ENCODE measurements at regions not wholly inside any gene's neighbourhood (a gene's known extent, or its start where the extent isn't known, plus 50 kb on each side); places are given as distances from the start of the nearest gene placed in this dataset.

DNA sequence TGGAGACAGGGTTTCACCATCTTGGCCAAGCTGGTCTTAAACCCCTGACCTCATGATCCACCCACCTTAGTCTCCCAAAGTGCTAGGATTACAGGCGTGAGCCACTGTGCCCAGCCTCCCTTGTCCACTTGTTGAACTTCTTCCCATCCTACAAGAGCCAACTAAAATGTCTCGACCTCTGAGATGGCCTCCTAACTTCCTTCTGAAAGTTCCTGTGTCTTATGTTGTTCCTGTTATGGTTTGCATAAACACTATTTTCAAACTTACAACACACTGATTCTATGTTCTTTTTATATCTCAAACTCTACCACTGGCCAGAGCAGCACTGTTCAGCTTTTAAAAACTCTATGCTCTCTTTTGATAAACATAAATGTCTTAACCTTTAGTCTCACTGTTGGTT lies 63.3 kb upstream of the UGP2 start:
- no peaks in the 10 kb centered on the region for H3K36me3 Mint-ChIP-seq (ENCODE audit: low read depth)
- H3K27ac Mint-ChIP-seq, result no peak overlapping the region
- ChIA-PET CTCF (no interaction called here), POLR2A (no interaction called here)
- peaks cover 5% of the 10 kb centered on the region for H3K27me3 Mint-ChIP-seq
- H3K4me1 Mint-ChIP-seq, result no peaks in the 10 kb centered on the region
- no peak overlapping the region for H3K4me3 Mint-ChIP-seq
- DNase-seq, result no peak
- peaks cover 3% of the 10 kb centered on the region for H3K9me3 Mint-ChIP-seq

DNA sequence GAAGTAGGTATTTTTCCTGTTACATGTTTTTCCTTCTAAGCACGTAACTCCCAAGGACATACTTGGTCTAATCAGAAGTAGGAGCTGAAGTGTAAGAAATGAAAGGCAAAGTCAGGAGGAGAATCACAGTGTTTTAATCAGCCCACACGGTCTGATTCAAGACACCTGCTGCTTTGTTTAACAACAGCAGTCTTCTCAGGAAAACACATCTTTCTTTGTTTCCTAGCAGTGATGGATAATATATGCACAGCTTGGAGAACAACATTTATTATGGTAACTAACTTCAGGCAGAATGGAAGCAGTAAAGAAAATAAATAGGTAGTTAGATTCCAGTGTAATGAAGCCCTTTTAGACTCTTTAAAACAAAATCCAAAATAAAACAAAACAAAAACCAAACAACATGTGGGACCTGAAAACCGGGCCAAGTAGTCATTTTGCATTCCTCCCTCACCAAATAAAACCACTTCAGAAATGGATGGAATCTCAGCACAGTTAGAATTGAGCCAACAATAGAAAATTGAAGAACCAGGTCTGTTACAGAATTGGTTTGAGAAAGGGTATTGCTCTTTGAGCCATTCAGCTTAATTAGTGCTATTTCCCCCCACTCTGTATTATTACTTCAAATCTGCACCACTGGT lies 61.1 kb upstream of the UGP2 start:
- Mint-ChIP-seq H3K9me3 (peaks cover 3% of the 10 kb centered on the region), H3K27ac (no peak overlapping the region), H3K4me1 (no peaks in the 10 kb centered on the region), H3K36me3 (ENCODE audit: low read depth) (no peaks in the 10 kb centered on the region), H3K27me3 (peaks cover 4% of the 10 kb centered on the region), H3K4me3 (no peak overlapping the region)
- ChIA-PET CTCF (no interaction called here), POLR2A (no interaction called here)
- no peak for DNase-seq

DNA sequence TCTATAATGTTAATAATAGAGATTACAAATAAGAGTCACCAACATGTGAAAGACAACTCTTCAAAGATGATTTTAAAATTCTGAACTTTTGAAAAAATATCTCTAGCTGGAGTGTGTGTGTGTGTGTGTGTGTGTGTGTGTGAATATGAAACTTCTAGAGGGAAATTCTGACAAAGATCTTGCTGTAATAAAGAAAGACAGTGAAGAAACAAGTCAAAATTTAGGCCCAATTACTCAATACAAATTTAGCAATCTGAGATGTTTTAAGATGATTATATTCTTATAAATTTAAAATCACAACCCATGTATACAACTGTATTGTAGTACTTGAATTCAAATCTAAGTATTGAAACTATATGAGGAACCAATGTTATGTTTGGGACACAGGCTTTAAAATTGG lies 57.2 kb upstream of the UGP2 start:
- ChIA-PET CTCF (no interaction called here), POLR2A (interaction anchor here (0.6 kb wide), 1 partner anchor 35 kb away, joined by 3 read pairs; no protein-coding TSS in a partner anchor)
- Mint-ChIP-seq H3K36me3 (ENCODE audit: low read depth) (no peaks in the 10 kb centered on the region), H3K27me3 (no peaks in the 10 kb centered on the region), H3K9me3 (no peaks in the 10 kb centered on the region), H3K4me3 (no peak overlapping the region), H3K27ac (no peak overlapping the region), H3K4me1 (no peaks in the 10 kb centered on the region)
- DNase-seq, result no peak

DNA sequence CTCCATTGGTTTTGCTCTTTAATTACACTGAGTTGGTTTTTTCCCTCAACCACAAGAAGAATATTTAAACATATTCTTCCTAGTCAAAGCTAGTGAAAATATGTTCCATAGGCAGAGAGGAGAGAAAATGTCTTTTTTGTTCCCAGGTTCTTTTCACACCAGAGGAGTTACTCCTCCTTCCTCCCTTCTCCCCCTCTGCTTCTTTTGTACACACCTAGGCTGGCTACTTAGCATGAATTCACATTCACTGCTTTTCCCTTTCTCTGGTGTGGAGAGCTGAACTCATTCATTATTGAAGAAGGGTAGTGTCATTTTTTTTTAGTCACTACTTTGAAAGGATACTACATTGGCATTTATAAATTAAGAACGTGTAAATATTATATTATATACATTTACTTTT lies 56.6 kb upstream of the UGP2 start:
- Mint-ChIP-seq H3K9me3 (no peaks in the 10 kb centered on the region), H3K4me3 (no peak overlapping the region), H3K36me3 (ENCODE audit: low read depth) (no peaks in the 10 kb centered on the region), H3K27me3 (no peaks in the 10 kb centered on the region), H3K4me1 (no peaks in the 10 kb centered on the region), H3K27ac (no peak overlapping the region)
- CTCF ChIA-PET, result interaction anchor here (1.1 kb wide), 1 partner anchor 115 kb away, joined by 4 read pairs; no protein-coding TSS in a partner anchor
- DNase-seq, result no peak
- POLR2A ChIA-PET, result no interaction called here

DNA sequence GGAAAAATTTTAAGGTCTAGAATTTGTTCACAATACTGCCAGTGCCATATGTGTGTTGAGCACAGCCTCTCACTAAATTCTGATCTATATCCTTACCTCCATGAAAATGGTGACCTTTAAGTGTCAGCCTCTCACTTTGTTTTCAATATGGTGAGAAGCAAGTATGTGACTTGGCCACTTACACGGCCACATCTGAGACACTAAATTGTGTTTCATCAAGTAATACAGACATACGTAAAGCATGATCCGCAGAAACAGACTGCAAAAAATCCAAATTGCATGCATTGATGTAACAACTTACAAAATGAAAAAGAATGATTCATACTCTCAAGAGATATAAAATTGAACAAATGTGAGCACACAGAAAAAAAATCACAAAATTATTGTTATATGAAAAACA lies 55.2 kb upstream of the UGP2 start:
- no peaks in the 10 kb centered on the region for H3K4me1 Mint-ChIP-seq
- H3K27ac Mint-ChIP-seq, result no peak overlapping the region

DNA sequence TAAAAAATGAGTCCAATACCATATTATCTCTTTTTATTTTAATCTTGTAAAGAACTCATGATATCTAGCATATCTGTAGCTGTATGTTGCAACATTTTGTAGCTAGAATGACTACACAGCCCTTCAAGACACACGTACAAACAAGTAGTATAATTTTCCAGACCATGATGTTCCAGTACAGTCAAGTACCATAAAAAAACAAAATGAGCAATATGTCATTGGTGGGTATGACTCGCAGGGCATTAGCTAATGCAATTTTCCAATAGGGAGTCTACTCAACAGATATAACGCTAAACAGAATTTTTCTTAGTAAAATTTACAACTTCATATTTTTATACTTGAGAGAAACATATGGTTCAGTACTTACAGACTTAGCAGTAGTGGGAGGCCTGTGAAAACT lies 53.6 kb upstream of the UGP2 start:
- no peak for DNase-seq
- H3K4me1 Mint-ChIP-seq, result no peaks in the 10 kb centered on the region
- CTCF ChIA-PET, result no interaction called here
- no peaks in the 10 kb centered on the region for H3K36me3 Mint-ChIP-seq (ENCODE audit: low read depth)
- POLR2A ChIA-PET, result no interaction called here
- no peaks in the 10 kb centered on the region for H3K27me3 Mint-ChIP-seq
- no peaks in the 10 kb centered on the region for H3K9me3 Mint-ChIP-seq
- H3K4me3 Mint-ChIP-seq, result no peak overlapping the region
- H3K27ac Mint-ChIP-seq, result no peak overlapping the region

More for the DNA sequence above, 55.2 kb upstream of the UGP2 start:
- H3K4me3 Mint-ChIP-seq, result no peak overlapping the region
- no peaks in the 10 kb centered on the region for H3K9me3 Mint-ChIP-seq
- CTCF ChIA-PET, result interaction anchor here (0.6 to 1.1 kb wide), 2 partner anchors 66 to 116 kb away, joined by 3 to 4 read pairs; no protein-coding TSS in a partner anchor
- H3K36me3 Mint-ChIP-seq (ENCODE audit: low read depth), result no peaks in the 10 kb centered on the region
- H3K27me3 Mint-ChIP-seq, result no peaks in the 10 kb centered on the region
- DNase-seq, result no peak
- POLR2A ChIA-PET, result no interaction called here

DNA sequence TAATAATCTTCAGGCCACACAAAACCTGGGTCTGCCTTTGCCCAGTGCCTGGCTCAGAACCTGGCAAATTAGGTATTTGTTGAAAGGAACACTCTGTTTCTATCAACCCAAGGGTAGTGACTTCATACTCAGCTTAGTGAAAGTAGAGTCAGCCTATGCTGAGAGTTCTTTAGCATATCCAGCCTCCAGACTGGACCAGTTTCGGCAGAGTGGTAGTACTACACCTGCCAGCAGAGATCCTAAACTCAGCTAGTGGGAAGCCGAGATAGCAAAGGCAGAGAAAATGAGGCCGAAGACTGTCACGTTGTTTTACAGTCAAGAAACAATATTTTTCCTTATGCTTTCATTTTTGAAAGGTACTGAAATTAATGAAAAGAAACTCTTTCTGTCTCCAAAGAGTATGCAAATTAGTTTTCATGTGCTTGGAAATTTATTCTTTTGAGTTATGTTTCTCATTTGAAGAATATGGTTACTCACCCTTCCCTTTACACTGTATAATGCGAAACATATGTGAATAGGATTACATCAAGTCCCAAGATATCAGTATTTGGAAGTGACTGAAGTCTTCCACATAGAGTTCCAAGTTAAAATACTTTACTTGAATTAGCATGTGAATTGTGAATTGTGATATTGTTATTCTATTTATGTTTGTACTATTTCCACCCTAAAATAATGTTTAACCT lies 52.2 kb upstream of the UGP2 start:
- Mint-ChIP-seq H3K27me3 (no peaks in the 10 kb centered on the region), H3K36me3 (ENCODE audit: low read depth) (no peaks in the 10 kb centered on the region), H3K4me1 (no peaks in the 10 kb centered on the region), H3K9me3 (no peaks in the 10 kb centered on the region), H3K27ac (no peak overlapping the region), H3K4me3 (no peak overlapping the region)
- ChIA-PET POLR2A (no interaction called here), CTCF (no interaction called here)
- no peak for DNase-seq

DNA sequence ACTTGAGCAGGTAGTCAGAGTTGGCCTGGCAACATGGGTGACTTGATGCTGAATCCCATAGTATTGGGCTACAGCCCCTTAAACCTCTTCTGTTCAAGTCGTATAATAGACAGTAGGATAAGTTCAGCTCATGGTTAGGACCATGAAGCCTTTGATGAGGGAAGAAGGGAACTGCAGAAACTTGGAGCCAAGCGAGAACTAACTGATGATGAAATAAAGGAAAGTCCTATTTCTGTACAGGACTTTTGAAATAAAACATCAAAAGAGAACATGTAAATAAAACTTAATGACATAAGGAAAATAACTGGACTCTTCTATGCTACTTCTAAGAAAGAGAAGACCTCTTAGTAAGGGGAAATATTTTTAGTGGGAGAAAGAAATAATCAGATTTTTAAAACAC lies 51.2 kb upstream of the UGP2 start:
- H3K36me3 Mint-ChIP-seq (ENCODE audit: low read depth), result no peaks in the 10 kb centered on the region
- no peaks in the 10 kb centered on the region for H3K27me3 Mint-ChIP-seq
- POLR2A ChIA-PET, result no interaction called here
- H3K4me3 Mint-ChIP-seq, result no peak overlapping the region
- H3K9me3 Mint-ChIP-seq, result no peaks in the 10 kb centered on the region
- H3K27ac Mint-ChIP-seq, result no peak overlapping the region
- H3K4me1 Mint-ChIP-seq, result no peaks in the 10 kb centered on the region
- CTCF ChIA-PET, result interaction anchor here (0.7 kb wide), 1 partner anchor 10 kb away, joined by 3 read pairs; no protein-coding TSS in a partner anchor
- no peak for DNase-seq

DNA sequence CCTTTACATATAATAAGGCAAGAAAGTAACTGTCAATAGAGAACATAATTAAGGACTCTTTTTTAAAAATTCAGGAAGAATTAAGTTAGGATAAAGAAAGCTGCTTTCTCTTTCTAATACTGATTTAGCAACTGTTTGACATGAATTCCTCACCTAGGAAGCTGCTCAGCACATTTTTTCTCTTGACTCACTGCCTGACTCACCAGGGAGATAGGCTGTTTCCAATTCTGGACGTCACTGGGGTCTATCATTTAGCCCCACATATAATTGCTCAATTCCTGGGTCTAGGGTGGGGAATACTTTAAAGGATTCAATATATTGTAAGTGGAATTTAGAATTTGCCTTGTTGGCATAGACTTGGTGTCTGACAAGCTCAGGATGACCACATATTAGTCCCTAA lies 50.8 kb upstream of the UGP2 start:
- POLR2A ChIA-PET, result no interaction called here
- Mint-ChIP-seq H3K4me3 (no peak overlapping the region), H3K27me3 (no peaks in the 10 kb centered on the region), H3K9me3 (no peaks in the 10 kb centered on the region), H3K27ac (no peak overlapping the region), H3K4me1 (no peaks in the 10 kb centered on the region), H3K36me3 (ENCODE audit: low read depth) (no peaks in the 10 kb centered on the region)
- CTCF ChIA-PET, result no interaction called here
- DNase-seq, result no peak

DNA sequence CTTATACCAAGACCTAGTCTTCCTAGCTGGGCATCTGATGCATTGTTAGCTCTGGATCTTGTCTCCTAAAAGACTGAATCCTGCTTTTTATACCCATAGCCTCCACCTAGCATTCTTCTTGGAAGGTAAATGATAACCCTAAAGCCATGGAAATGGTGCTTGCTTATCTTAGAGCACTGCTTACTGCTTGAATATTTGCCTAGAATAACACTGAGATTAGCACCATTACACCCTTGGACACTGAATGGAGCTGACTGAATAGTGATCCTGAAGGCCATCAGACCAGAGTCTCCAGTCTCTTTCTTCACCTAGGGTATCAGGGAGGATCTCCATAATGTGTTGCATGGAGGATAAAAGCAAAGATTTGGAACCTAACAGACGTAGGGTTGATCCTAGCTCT lies 50.3 kb upstream of the UGP2 start:
- no peaks in the 10 kb centered on the region for H3K27me3 Mint-ChIP-seq
- no peaks in the 10 kb centered on the region for H3K9me3 Mint-ChIP-seq
- no peak overlapping the region for H3K27ac Mint-ChIP-seq
- H3K36me3 Mint-ChIP-seq (ENCODE audit: low read depth), result no peaks in the 10 kb centered on the region
- no peaks in the 10 kb centered on the region for H3K4me1 Mint-ChIP-seq
- ChIA-PET POLR2A (no interaction called here), CTCF (no interaction called here)
- no peak overlapping the region for H3K4me3 Mint-ChIP-seq
- DNase-seq, result no peak
